Umbilical cord (tissue), 1 donor: ENCODE measurements at regions not wholly inside any gene's neighbourhood (a gene's known extent, or its start where the extent isn't known, plus 50 kb on each side); places are given as distances from the start of the nearest gene placed in this dataset.

ENCODE experiments used
- DNase-seq: peaks from one replicate; pipeline ENCODE4 v3.0.0-alpha.2; 2015; ENCODE audit warnings: low spot score

GRCh38 chr11:80451105-80451504 is 1010.3 kb upstream of the TENM4 start:
- no peak for DNase-seq

- no peak for DNase-seq
These were observed 1007.9 kb upstream of the TENM4 start for GRCh38 chr11:80448709-80449108.

- DNase-seq, result no peak
These were observed 1002.3 kb upstream of the TENM4 start for GRCh38 chr11:80443177-80443576.

- DNase-seq, result no peak
These were observed 1001.0 kb upstream of the TENM4 start for GRCh38 chr11:80441821-80442220.

- no peak for DNase-seq
These were observed 1000.0 kb upstream of the TENM4 start for GRCh38 chr11:80440835-80441234.

GRCh38 chr11:80436547-80436946 is 995.7 kb upstream of the TENM4 start:
- DNase-seq, result no peak

- DNase-seq, result no peak
These were observed 994.5 kb upstream of the TENM4 start for GRCh38 chr11:80435345-80435744.

GRCh38 chr11:80432057-80432456 is 991.2 kb upstream of the TENM4 start:
- no peak for DNase-seq

- no peak for DNase-seq
These were observed 983.3 kb upstream of the TENM4 start for GRCh38 chr11:80424012-80424695.

- DNase-seq, result no peak
These were observed 979.5 kb upstream of the TENM4 start for GRCh38 chr11:80420374-80420773.

- no peak for DNase-seq
These were observed 976.9 kb upstream of the TENM4 start for GRCh38 chr11:80417681-80418080.

- no peak for DNase-seq
These were observed 974.8 kb upstream of the TENM4 start for GRCh38 chr11:80415580-80415979.

GRCh38 chr11:80414181-80415165 is 973.6 kb upstream of the TENM4 start:
- no peak for DNase-seq

- no peak for DNase-seq
These were observed 971.8 kb upstream of the TENM4 start for GRCh38 chr11:80412604-80413003.

GRCh38 chr11:80393210-80393609 is 952.4 kb upstream of the TENM4 start:
- DNase-seq, result no peak

- no peak for DNase-seq
These were observed 949.7 kb upstream of the TENM4 start for GRCh38 chr11:80390505-80390904.

GRCh38 chr11:80388536-80388935 is 947.7 kb upstream of the TENM4 start:
- DNase-seq, result peak; percentile 24

- DNase-seq, result no peak
These were observed 947.3 kb upstream of the TENM4 start for GRCh38 chr11:80388130-80388529.

GRCh38 chr11:80383655-80384054 is 942.8 kb upstream of the TENM4 start:
- DNase-seq, result no peak

GRCh38 chr11:80379620-80380278 is 938.9 kb upstream of the TENM4 start:
- DNase-seq, result no peak

GRCh38 chr11:80371931-80372330 is 931.1 kb upstream of the TENM4 start:
- DNase-seq, result no peak

- no peak for DNase-seq
These were observed 925.1 kb upstream of the TENM4 start for GRCh38 chr11:80365980-80366379.
